SU-DHL-6 (cell line): ENCODE measurements at regions not wholly inside any gene's neighbourhood (a gene's known extent, or its start where the extent isn't known, plus 50 kb on each side); places are given as distances from the start of the nearest gene placed in this dataset.

ENCODE experiments used
- H2AFZ ChIP-seq: fragments of 200-600 bp; sonication (generic); 2 replicates; pipeline ENCODE4 v1.6.1; 2014; ENCODE audit warnings: low read depth, mild to moderate bottlenecking, moderate library complexity, mixed read lengths, antibody characterized with exemption, low read length; ENCODE audit not compliant: severe bottlenecking
- H3F3A ChIP-seq: fragments of 200-600 bp; shearing (Covaris generic); 2 replicates; pipeline ENCODE4 v1.6.0; 2016; ENCODE audit warnings: antibody characterized with exemption, mild to moderate bottlenecking; ENCODE audit not compliant: insufficient read depth
- H3K27ac ChIP-seq: fragments of 200-600 bp; sonication (generic); 2 replicates; pipeline ENCODE4 v1.5.1; 2016; ENCODE audit warnings: low read depth, mild to moderate bottlenecking, low read length, moderate library complexity, mixed read lengths
- H3K27me3 ChIP-seq: fragments of 200-600 bp; sonication (generic), shearing (Covaris generic); 2 replicates; pipeline ENCODE4 v1.6.0; 2014; ENCODE audit warnings: mild to moderate bottlenecking, low read length
- H3K36me3 ChIP-seq: fragments of 200-600 bp; sonication (generic); 2 replicates; pipeline ENCODE4 v1.6.1; 2014; ENCODE audit warnings: mild to moderate bottlenecking, low read length, mixed read lengths
- H3K4me2 ChIP-seq: fragments of 300-600, 200-600 bp; shearing (Covaris generic), sonication (generic); 2 replicates; pipeline ENCODE4 v1.6.0; 2014; ENCODE audit warnings: low read length, low read depth, mild to moderate bottlenecking; ENCODE audit not compliant: poor library complexity, severe bottlenecking
- H3K4me3 ChIP-seq: fragments of 200-600 bp; sonication (generic); 2 replicates; pipeline ENCODE4 v1.5.1; 2014; ENCODE audit warnings: antibody characterized with exemption, low read length, mild to moderate bottlenecking, mixed read lengths; ENCODE audit not compliant: insufficient read depth, poor library complexity, severe bottlenecking
- H3K79me2 ChIP-seq: fragments of 200-600 bp; sonication (generic); 2 replicates; pipeline ENCODE4 v1.6.1; 2014; ENCODE audit warnings: mild to moderate bottlenecking, low read length, moderate library complexity; ENCODE audit not compliant: insufficient read depth
- H3K9ac ChIP-seq: fragments of 200-600 bp; sonication (generic); 2 replicates; pipeline ENCODE4 v1.7.0; 2014; ENCODE audit warnings: mild to moderate bottlenecking, low read length
- H3K9me2 ChIP-seq: fragments of 200-600 bp; sonication (generic); replicated peaks from 2 replicates; pipeline ENCODE4 v1.6.1; 2014; ENCODE audit warnings: low read length; ENCODE audit not compliant: insufficient read depth
- H3K9me3 ChIP-seq: fragments of 200-600 bp; sonication (generic); 2 replicates; pipeline ENCODE4 v1.6.1; 2014; ENCODE audit warnings: low read length, mixed read lengths; ENCODE audit not compliant: insufficient read depth
- H4K20me1 ChIP-seq: fragments of 200-600 bp; sonication (generic); 2 replicates; pipeline ENCODE4 v1.6.1; 2014; ENCODE audit warnings: low read depth, mild to moderate bottlenecking, antibody characterized with exemption, low read length, moderate library complexity, mixed read lengths
- EZH2phosphoT487 ChIP-seq: fragments of 200-600 bp; sonication (generic), shearing (Covaris generic); conservative IDR thresholded peaks from 2 replicates; pipeline ENCODE4 v1.6.1; 2018; ENCODE audit warnings: mild to moderate bottlenecking, antibody characterized with exemption, low read length, moderate library complexity, mixed read lengths
- TF ChIP-seq, protein P1 (sequence below): fragments of 200-600 bp; sonication (generic); IDR thresholded peaks from one replicate; pipeline ENCODE4 v1.5.1; 2017; ENCODE audit warnings: antibody characterized with exemption, mild to moderate bottlenecking, low read length, moderate library complexity; ENCODE audit not compliant: insufficient read depth, poor library complexity, severe bottlenecking

DNA sequence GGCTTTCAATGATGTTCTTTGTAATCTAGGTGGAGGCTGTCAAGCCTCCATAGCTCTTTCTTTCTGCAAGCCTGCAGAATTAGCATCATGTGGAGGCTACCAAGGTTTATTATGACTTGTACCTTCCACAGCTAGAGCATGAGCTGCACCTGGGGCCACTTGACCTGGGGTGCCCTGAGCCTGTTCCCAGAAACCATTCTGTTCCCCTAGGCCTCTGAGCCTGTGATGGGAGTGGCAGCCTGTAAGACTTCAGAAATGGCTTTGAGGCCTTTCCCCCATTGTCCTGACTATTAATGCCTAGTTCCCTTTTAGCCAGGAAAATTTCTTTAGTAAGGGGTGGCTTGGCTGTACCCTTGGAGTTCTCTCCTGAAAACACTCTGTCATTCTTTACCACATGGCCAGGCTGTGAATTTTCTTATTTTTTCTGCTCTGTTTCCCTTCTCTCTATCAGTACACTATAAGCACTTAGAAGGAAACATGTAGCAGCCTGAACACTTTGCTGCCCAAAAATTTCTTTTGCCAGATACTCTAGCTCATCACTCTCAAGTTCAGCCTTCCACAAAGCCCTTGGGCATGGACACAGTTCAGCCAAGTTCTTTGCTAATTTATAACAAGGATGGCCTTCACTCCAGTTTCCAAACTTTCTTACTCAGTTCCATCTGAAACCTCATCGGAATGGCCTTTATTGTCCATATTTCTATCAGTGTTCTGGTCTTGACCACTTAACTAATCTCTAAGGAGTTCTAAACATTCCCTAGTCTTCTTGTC lies 61.4 kb upstream of the NR3C1 start:
- Histone ChIP-seq H3K27ac (no peak overlapping the region), H3K9me3 (no peaks in the 10 kb centered on the region), H3K79me2 (no peaks in the 10 kb centered on the region), H3K36me3 (0 out of 2 replicates have a peak, but pooled peaks cover 3% of the 10 kb centered on the region), H3F3A (no peaks in the 10 kb centered on the region), H3K4me2 (no peak overlapping the region), H3K9ac (no peak overlapping the region), H4K20me1 (no peaks in the 10 kb centered on the region), H3K4me3 (no peak overlapping the region), H3K9me2 (no peaks in the 10 kb centered on the region), H2AFZ (no peak overlapping the region), H3K27me3 (no peaks in the 10 kb centered on the region)
- TF ChIP-seq EZH2phosphoT487: no peak
- TF ChIP-seq, protein P1, sequence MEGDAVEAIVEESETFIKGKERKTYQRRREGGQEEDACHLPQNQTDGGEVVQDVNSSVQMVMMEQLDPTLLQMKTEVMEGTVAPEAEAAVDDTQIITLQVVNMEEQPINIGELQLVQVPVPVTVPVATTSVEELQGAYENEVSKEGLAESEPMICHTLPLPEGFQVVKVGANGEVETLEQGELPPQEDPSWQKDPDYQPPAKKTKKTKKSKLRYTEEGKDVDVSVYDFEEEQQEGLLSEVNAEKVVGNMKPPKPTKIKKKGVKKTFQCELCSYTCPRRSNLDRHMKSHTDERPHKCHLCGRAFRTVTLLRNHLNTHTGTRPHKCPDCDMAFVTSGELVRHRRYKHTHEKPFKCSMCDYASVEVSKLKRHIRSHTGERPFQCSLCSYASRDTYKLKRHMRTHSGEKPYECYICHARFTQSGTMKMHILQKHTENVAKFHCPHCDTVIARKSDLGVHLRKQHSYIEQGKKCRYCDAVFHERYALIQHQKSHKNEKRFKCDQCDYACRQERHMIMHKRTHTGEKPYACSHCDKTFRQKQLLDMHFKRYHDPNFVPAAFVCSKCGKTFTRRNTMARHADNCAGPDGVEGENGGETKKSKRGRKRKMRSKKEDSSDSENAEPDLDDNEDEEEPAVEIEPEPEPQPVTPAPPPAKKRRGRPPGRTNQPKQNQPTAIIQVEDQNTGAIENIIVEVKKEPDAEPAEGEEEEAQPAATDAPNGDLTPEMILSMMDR: no peak

DNA sequence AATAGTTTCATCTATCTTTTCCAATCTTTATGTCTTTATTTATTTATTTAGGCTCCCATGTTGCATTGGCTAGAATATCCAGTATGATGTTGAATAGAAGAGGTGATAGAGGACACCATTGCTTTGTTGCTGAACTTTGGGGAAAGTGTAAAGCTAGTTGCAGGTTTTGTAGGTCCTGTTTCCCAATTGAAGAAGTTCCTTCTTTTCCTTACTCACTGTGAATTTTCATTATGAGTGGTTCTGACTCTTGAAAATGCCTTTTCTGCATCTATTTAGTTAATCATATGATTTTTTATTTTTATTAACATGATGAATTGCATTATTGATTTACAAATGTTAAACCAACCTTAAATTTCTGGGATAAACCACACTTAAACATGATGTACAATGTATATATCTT lies 58.9 kb upstream of the NR3C1 start:
- no peak overlapping the region for H3K4me2 ChIP-seq
- no peaks in the 10 kb centered on the region for H3F3A ChIP-seq
- no peak overlapping the region for H3K9ac ChIP-seq
- H3K9me2 ChIP-seq: no peaks in the 10 kb centered on the region
- no peak overlapping the region for H2AFZ ChIP-seq
- no peaks in the 10 kb centered on the region for H3K9me3 ChIP-seq
- H3K79me2 ChIP-seq: no peaks in the 10 kb centered on the region
- no peak overlapping the region for H3K4me3 ChIP-seq
- H3K36me3 ChIP-seq: 0 out of 2 replicates have a peak, but pooled peaks cover 3% of the 10 kb centered on the region
- TF ChIP-seq EZH2phosphoT487: no peak
- TF ChIP-seq, protein P1: no peak
- H3K27ac ChIP-seq: no peak overlapping the region
- H4K20me1 ChIP-seq: no peaks in the 10 kb centered on the region
- no peaks in the 10 kb centered on the region for H3K27me3 ChIP-seq

GRCh38 chr5:143459433-143459832 lies 55.9 kb upstream of the NR3C1 start:
- Histone ChIP-seq H3K36me3 (no peaks in the 10 kb centered on the region), H3K4me2 (no peak overlapping the region), H3K4me3 (no peak overlapping the region), H3K79me2 (no peaks in the 10 kb centered on the region), H3K9ac (no peak overlapping the region), H2AFZ (no peak overlapping the region), H3K27me3 (no peaks in the 10 kb centered on the region), H3K27ac (no peak overlapping the region), H3K9me2 (no peaks in the 10 kb centered on the region), H4K20me1 (no peaks in the 10 kb centered on the region), H3K9me3 (no peaks in the 10 kb centered on the region), H3F3A (no peaks in the 10 kb centered on the region)
- TF ChIP-seq EZH2phosphoT487: no peak
- TF ChIP-seq, protein P1: no peak
